Colonic mucosa (tissue), 4 donors: ENCODE measurements at regions not wholly inside any gene's neighbourhood (a gene's known extent, or its start where the extent isn't known, plus 50 kb on each side); places are given as distances from the start of the nearest gene placed in this dataset.

Experiments used
- DNase-seq: peaks from one replicate; pipeline ENCODE4 v3.0.0-alpha.2; 2020
- H3K27ac ChIP-seq: fragments of 200-600 bp; one replicate; pipeline ENCODE4 v1.8.0; 2021
- H3K27me3 ChIP-seq: fragments of 200-600 bp; one replicate; pipeline ENCODE4 v1.8.0; 2021
- H3K36me3 ChIP-seq: fragments of 200-600 bp; one replicate; pipeline ENCODE4 v1.8.0; 2021
- H3K4me1 ChIP-seq: fragments of 200-600 bp; one replicate; pipeline ENCODE4 v1.8.0; 2021; ENCODE audit warnings: mild to moderate bottlenecking
- H3K4me3 ChIP-seq: fragments of 200-600 bp; one replicate; pipeline ENCODE4 v1.8.0; 2021
- H3K9ac ChIP-seq, 2 donors: one replicate each; pipeline ENCODE4 v1.7.0; 2013; ENCODE audit warnings: control low read depth in 2 of 2, low read depth in 2 of 2, low read length in 2 of 2
- H3K9me3 ChIP-seq: fragments of 200-600 bp; one replicate; pipeline ENCODE4 v1.8.0; 2021
- CTCF ChIP-seq: fragments of 200-600 bp; IDR thresholded peaks from one replicate; pipeline ENCODE4 v1.8.0; 2022; ENCODE audit warnings: antibody characterized with exemption, mild to moderate bottlenecking
- intact Hi-C: fragments of 100-400 bp; cut with DNase I; formaldehyde crosslinking; loops from one replicate; pipeline ENCODE4 v1.14.1; 2022
- donor health status: healthy.
- donor health status: DM: no; HTN: no; CAD: no.
- donor health status: DM: no; HTN: no; CAD: no.

DNA sequence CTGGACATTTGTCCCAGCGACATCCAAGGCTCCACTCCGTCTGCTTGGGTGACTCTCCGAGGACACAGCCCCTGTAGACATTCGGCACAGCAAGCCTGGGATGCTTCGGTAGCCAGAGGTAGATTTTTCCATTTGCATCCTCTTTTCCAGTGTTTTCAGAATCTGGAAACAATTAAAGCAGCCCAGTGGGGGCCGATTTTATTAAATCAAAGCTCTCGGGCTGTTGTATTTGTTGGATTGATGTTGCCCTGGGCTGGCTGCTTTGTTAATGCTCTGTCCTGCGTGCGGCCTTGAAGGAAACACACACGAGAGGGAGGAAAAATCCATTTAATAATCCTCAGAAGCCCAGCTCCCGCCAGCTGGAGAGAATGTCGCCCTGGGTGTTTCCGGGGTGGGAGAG, 158.1 kb upstream of the CIBAR2 start:
- H3K27me3 ChIP-seq: no peaks in the 10 kb centered on the region
- intact Hi-C loops: no loop called here
- H3K4me3 ChIP-seq: no peak overlapping the region
- no peak overlapping the region for H3K9ac ChIP-seq
- H3K9me3 ChIP-seq: no peaks in the 10 kb centered on the region
- no peak overlapping the region for H3K27ac ChIP-seq
- H3K36me3 ChIP-seq: no peaks in the 10 kb centered on the region
- no peaks in the 10 kb centered on the region for H3K4me1 ChIP-seq
- no peak for DNase-seq
- TF ChIP-seq CTCF: no peak

DNA sequence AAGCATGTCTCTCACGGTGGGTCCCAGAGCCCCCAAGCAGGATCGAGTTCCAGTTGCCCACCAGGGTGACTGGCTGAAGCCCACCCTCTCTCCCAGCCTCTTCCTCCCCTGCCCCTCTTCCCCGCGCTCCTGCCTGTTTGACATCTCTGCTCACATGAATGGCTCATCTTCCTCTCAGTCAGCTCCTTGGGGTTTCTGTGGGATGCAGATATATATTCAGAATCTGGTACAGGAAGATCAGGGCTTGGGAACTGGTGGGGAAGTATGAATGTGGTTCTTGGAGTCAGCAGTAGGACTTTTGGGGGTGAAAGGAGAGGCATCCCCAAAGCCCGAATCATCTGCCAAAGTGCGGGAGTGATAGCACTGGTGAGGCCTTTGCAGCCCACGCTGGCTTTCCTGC, 158.9 kb upstream of the CIBAR2 start:
- no peaks in the 10 kb centered on the region for H3K9me3 ChIP-seq
- H3K9ac ChIP-seq: no peak overlapping the region
- intact Hi-C loops: no loop called here
- H3K4me1 ChIP-seq: no peaks in the 10 kb centered on the region
- H3K27me3 ChIP-seq: no peaks in the 10 kb centered on the region
- H3K36me3 ChIP-seq: no peaks in the 10 kb centered on the region
- no peak overlapping the region for H3K27ac ChIP-seq
- no peak for TF ChIP-seq CTCF
- no peak overlapping the region for H3K4me3 ChIP-seq
- DNase-seq: no peak

DNA sequence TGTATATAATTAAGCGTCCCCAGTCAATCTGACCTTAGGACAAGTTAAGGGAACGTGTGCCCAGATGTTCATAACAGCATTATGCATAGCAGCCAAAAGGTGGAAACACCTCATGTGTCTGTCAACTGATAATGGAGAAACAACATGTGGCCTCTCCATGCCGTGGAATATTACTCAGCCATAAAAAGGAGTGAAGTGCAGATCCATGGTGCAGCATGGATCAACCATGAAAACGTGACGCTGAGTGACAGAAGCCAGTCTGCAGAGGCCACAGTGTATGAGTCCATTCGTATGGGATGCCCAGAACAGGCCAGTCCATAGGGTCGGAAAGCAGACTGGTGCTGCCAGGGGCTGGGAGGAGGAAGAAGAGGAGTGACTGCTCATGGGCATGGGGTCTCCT, 161.0 kb upstream of the CIBAR2 start:
- H3K27me3 ChIP-seq: no peaks in the 10 kb centered on the region
- H3K4me1 ChIP-seq: no peaks in the 10 kb centered on the region
- H3K9me3 ChIP-seq: no peaks in the 10 kb centered on the region
- no peak overlapping the region for H3K27ac ChIP-seq
- DNase-seq: no peak
- no peaks in the 10 kb centered on the region for H3K36me3 ChIP-seq
- TF ChIP-seq CTCF: no peak
- H3K9ac ChIP-seq: no peak overlapping the region
- H3K4me3 ChIP-seq: no peak overlapping the region
- intact Hi-C loops: no loop called here

DNA sequence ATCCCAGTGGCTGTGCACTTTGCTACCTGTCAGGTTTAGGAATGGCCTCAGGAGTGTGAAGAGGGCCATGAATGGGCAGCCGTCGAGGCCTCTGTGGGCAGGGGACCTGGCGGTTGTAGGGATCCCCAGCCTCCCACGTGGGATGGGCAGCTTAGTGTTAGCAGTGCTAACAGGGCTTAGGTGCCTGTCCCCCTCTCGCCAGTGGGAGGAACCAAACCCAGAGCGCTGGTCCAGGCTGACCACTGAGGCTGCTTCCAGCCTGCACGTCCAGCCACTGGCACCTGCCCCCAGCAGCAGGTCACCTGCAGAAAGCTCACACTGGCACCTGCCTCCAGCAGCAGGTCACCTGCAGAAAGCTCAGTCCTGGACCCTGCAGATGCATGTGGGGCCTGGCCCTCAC, 162.2 kb upstream of the CIBAR2 start:
- no peak overlapping the region for H3K27ac ChIP-seq
- no peak for DNase-seq
- H3K9me3 ChIP-seq: no peaks in the 10 kb centered on the region
- no peaks in the 10 kb centered on the region for H3K4me1 ChIP-seq
- intact Hi-C loops: no loop called here
- no peak overlapping the region for H3K4me3 ChIP-seq
- no peaks in the 10 kb centered on the region for H3K27me3 ChIP-seq
- H3K36me3 ChIP-seq: no peaks in the 10 kb centered on the region
- H3K9ac ChIP-seq: no peak overlapping the region
- no peak for TF ChIP-seq CTCF

DNA sequence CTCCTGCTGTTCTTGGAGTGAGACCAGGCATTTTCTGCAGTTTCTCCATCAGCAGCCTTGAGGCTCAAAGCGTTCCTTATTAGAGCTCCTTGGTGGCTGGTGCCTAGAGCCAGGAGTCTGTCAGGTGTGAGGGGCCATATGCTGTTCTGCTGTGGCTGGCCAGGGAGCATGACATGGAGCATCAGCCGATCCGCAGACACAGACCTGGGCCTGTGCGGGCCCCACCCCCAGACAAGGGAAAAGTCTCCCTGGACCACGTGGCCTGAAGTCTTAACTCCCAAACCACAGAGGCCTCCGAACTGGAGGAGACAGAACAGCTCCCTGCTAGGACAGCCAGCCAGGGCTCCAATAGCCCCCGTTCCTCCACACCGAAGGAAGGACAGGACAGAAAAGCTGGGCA, 162.7 kb upstream of the CIBAR2 start:
- Histone ChIP-seq H3K9me3 (no peaks in the 10 kb centered on the region), H3K4me1 (no peaks in the 10 kb centered on the region), H3K4me3 (no peak overlapping the region), H3K27me3 (no peaks in the 10 kb centered on the region), H3K9ac (no peak overlapping the region), H3K36me3 (no peaks in the 10 kb centered on the region), H3K27ac (no peak overlapping the region)
- intact Hi-C loops: no loop called here
- TF ChIP-seq CTCF: no peak
- no peak for DNase-seq
